ENCODE measurements at regions not wholly inside any gene's neighbourhood (a gene's known extent, or its start where the extent isn't known, plus 50 kb on each side); places are given as distances from the start of the nearest gene placed in this dataset.

DNA sequence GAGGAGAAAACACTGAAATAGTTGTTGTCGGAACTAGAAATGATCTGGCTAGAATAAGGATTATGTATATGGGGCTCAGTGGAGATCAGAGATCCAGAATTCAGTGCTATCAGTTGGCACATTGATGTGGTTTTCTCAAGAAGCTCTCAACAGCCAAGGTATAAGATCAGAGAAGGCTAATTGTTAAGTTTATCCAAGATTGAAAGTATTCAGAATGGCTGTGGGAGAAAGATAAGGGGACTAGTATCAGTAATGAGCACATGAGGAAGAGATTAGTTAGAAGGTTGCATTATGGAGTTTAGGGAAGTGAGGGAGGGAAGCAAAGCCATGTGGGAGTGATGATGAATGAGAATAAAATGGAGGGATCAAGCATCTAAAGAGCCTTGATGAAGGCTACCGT is 128.1 kb upstream of the MIS18BP1 start:
- TF ChIP-seq, protein P1, sequence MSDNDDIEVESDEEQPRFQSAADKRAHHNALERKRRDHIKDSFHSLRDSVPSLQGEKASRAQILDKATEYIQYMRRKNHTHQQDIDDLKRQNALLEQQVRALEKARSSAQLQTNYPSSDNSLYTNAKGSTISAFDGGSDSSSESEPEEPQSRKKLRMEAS (IDR thresholded peaks at IDR 0.05; ENCODE audit: low read depth): no peak
- no peak for TF ChIP-seq JUND (IDR thresholded peaks at IDR 0.05)
